Keratinocyte (primary cell): ENCODE measurements at regions not wholly inside any gene's neighbourhood (a gene's known extent, or its start where the extent isn't known, plus 50 kb on each side); places are given as distances from the start of the nearest gene placed in this dataset.

Source experiments
- DNase-seq: peaks from one replicate; pipeline ENCODE4 v3.0.0-alpha.2; 2011; ENCODE audit warnings: low read depth, missing footprints, low spot score
- FAIRE-seq: peaks from 2 replicates; lab custom pipeline; 2011; peaks lifted over from hg19 to GRCh38; lab: Jason Lieb, UNC
- H2AFZ ChIP-seq: 2 replicates; pipeline ENCODE4 v1.6.0; 2012; ENCODE audit warnings: low read length, control low read depth, inconsistent platforms; ENCODE audit not compliant: control insufficient read depth
- H3K27ac ChIP-seq: 2 replicates; pipeline ENCODE4 v1.5.1; 2011; ENCODE audit warnings: low read length; ENCODE audit not compliant: control insufficient read depth, insufficient read depth
- H3K27me3 ChIP-seq: 3 replicates; pipeline ENCODE4 v1.6.0; 2011; ENCODE audit warnings: low read length; ENCODE audit not compliant: control insufficient read depth, insufficient read depth; ENCODE audit errors: extremely low read depth
- H3K36me3 ChIP-seq, 2 experiments: 2 replicates in 1 of 2; 3 replicates in 1 of 2; pipeline ENCODE4 v1.5.1; 2011; ENCODE audit warnings: low read length in 2 of 2, mild to moderate bottlenecking in 1 of 2; ENCODE audit not compliant: control insufficient read depth in 2 of 2, insufficient read depth in 2 of 2; ENCODE audit errors: extremely low read depth in 1 of 2
- H3K4me1 ChIP-seq: 3 replicates; pipeline ENCODE4 v1.5.1; 2011; ENCODE audit warnings: low read length; ENCODE audit not compliant: control insufficient read depth, insufficient read depth; ENCODE audit errors: extremely low read depth
- H3K4me2 ChIP-seq: 3 replicates; pipeline ENCODE4 v1.6.0; 2011; ENCODE audit warnings: low read depth, low read length; ENCODE audit not compliant: control insufficient read depth, insufficient read depth; ENCODE audit errors: extremely low read depth
- H3K4me3 ChIP-seq, 3 experiments: fragments of 200-600 bp in 1 of 3; sonication (generic) in 1 of 3; 2 replicates in 2 of 3; 3 replicates in 1 of 3; pipeline ENCODE4 v1.5.1; 2011 to 2016; ENCODE audit warnings: low read length in 3 of 3, mild to moderate bottlenecking in 3 of 3, control low read depth in 2 of 3, inconsistent platforms in 1 of 3, low read depth in 1 of 3, mixed read lengths in 1 of 3, mixed run types in 1 of 3, moderate library complexity in 1 of 3; ENCODE audit not compliant: control insufficient read depth in 2 of 3, insufficient read depth in 2 of 3; ENCODE audit errors: extremely low read depth in 1 of 3
- H3K79me2 ChIP-seq: 2 replicates; pipeline ENCODE4 v1.6.0; 2012; ENCODE audit warnings: low read length; ENCODE audit not compliant: control insufficient read depth, insufficient read depth
- H3K9ac ChIP-seq: 3 replicates; pipeline ENCODE4 v1.6.0; 2011; ENCODE audit warnings: low read length; ENCODE audit not compliant: control insufficient read depth, insufficient read depth; ENCODE audit errors: extremely low read depth
- H3K9me1 ChIP-seq: 3 replicates; pipeline ENCODE4 v1.6.0; 2011; ENCODE audit warnings: low read length; ENCODE audit not compliant: control insufficient read depth, insufficient read depth; ENCODE audit errors: extremely low read depth
- H3K9me3 ChIP-seq: 2 replicates; pipeline ENCODE4 v1.5.1; 2012; ENCODE audit warnings: low read depth, low read length; ENCODE audit not compliant: control insufficient read depth
- H4K20me1 ChIP-seq: 3 replicates; pipeline ENCODE4 v1.6.0; 2011; ENCODE audit warnings: low read length; ENCODE audit not compliant: control insufficient read depth, insufficient read depth; ENCODE audit errors: extremely low read depth
- EZH2 ChIP-seq: IDR thresholded peaks from one replicate; pipeline ENCODE4 v1.6.1; 2012; ENCODE audit warnings: inconsistent platforms, mild to moderate bottlenecking, low read length, moderate library complexity
- dilution Hi-C: fragments of 300-500 bp; cut with MboI; formaldehyde crosslinking; loops from one replicate; pipeline ENCODE4 v1.7.0; 2020; ENCODE audit warnings: low sequenced_read_pairs; ENCODE audit not compliant: extremely low pct_ligation_motif_present
- TF ChIP-seq, protein P1 (sequence below), 3 experiments: IDR thresholded peaks in 1 of 3; conservative IDR thresholded peaks in 1 of 3; optimal IDR thresholded peaks in 1 of 3; 2 replicates in 2 of 3; 3 replicates in 1 of 3; pipeline versions ENCODE3 to v1.5.1; 2011; ENCODE audit warnings: low read length in 3 of 3, mild to moderate bottlenecking in 3 of 3, moderate library complexity in 2 of 3, control low read depth in 1 of 3, inconsistent platforms in 1 of 3; ENCODE audit not compliant: insufficient read depth in 2 of 3; ENCODE audit errors: extremely low read depth in 1 of 3

DNA sequence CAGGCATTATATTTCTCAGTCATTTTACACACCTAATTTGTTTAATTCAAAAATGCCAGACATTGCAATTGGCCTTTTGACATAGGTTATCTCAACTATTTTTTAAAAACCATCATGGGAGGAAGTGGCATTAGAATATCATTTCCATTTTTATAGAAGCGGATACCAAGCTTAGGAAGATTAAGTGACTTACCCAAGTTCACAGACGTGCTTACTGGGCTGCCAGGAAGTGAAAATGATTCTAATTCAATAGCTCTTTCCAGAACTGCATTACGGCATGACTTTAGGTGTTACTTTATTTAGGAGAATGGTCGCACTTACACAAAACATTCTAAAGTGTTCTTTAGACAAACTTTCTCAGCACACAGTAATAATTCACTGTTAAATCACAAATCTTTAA, 231.9 kb downstream of the KLF12 start:
- Histone ChIP-seq H3K9ac (no peak overlapping the region), H3K4me1 (no peaks in the 10 kb centered on the region), H3K9me3 (no peaks in the 10 kb centered on the region), H3K9me1 (no peaks in the 10 kb centered on the region), H3K27me3 (no peaks in the 10 kb centered on the region), H4K20me1 (no peaks in the 10 kb centered on the region), H3K4me3 (no peak overlapping the region), H2AFZ (no peak overlapping the region), H3K4me2 (no peak overlapping the region), H3K36me3 (no peaks in the 10 kb centered on the region), H3K79me2 (no peaks in the 10 kb centered on the region), H3K27ac (no peak overlapping the region)
- DNase-seq (no peak), FAIRE-seq (peak; percentile 20)
- TF ChIP-seq, protein P1, sequence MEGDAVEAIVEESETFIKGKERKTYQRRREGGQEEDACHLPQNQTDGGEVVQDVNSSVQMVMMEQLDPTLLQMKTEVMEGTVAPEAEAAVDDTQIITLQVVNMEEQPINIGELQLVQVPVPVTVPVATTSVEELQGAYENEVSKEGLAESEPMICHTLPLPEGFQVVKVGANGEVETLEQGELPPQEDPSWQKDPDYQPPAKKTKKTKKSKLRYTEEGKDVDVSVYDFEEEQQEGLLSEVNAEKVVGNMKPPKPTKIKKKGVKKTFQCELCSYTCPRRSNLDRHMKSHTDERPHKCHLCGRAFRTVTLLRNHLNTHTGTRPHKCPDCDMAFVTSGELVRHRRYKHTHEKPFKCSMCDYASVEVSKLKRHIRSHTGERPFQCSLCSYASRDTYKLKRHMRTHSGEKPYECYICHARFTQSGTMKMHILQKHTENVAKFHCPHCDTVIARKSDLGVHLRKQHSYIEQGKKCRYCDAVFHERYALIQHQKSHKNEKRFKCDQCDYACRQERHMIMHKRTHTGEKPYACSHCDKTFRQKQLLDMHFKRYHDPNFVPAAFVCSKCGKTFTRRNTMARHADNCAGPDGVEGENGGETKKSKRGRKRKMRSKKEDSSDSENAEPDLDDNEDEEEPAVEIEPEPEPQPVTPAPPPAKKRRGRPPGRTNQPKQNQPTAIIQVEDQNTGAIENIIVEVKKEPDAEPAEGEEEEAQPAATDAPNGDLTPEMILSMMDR (optimal IDR thresholded peaks at IDR 0.05 in 1 of 3, IDR thresholded peaks at IDR 0.05 in 1 of 3, conservative IDR thresholded peaks at IDR 0.05 in 1 of 3; ENCODE audit: extremely low read depth in 1 of 3, insufficient read depth in 2 of 3, low read length in 3 of 3), result no peak
- TF ChIP-seq EZH2, result no peak
- dilution Hi-C loops, result no loop called here

DNA sequence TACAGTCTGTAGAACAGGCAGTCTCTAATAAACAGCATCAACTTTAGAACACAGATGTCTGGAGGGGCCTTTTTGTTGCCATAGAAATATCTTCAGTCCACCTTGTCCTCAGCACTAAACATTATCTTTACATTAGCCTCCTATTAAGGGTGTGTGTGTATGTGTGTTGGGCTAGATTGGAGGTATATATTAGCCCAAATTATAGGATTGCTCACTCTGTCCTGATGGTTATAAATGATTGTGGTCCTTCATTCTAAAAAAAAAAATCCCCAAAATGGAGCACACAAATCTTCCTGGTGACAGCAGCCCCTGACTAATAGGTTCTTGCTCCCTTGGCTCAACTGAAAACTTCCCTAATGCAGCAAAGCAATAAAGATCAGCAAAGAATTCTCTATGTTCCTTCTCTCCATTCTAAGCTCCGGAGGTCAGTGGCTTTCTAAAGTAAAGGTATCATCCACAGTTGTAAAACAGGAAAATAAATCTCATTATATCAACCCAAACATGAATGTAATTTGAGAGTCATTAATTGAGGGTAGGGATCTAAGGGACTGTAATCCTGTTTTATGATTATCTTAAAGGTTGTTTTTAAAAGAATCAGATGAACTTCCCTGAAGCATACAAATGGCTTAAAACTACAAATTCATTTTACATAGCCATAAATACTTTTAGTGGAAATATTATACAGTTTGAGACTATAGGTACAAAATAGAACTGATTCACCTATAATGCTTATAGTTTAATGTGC, 232.7 kb downstream of the KLF12 start:
- dilution Hi-C loops, result no loop called here
- no peak for DNase-seq
- no peak for FAIRE-seq
- no peaks in the 10 kb centered on the region for H3K9me3 ChIP-seq
- TF ChIP-seq, protein P1 (optimal IDR thresholded peaks at IDR 0.05 in 1 of 3, IDR thresholded peaks at IDR 0.05 in 1 of 3, conservative IDR thresholded peaks at IDR 0.05 in 1 of 3; ENCODE audit: extremely low read depth in 1 of 3, insufficient read depth in 2 of 3, low read length in 3 of 3), result no peak
- no peak for TF ChIP-seq EZH2
- H3K4me1 ChIP-seq, result no peaks in the 10 kb centered on the region
- no peaks in the 10 kb centered on the region for H3K79me2 ChIP-seq
- no peaks in the 10 kb centered on the region for H3K9me1 ChIP-seq
- H3K9ac ChIP-seq, result no peak overlapping the region
- H3K4me3 ChIP-seq, result no peak overlapping the region
- H4K20me1 ChIP-seq, result no peaks in the 10 kb centered on the region
- no peak overlapping the region for H3K27ac ChIP-seq
- no peak overlapping the region for H3K4me2 ChIP-seq
- no peaks in the 10 kb centered on the region for H3K27me3 ChIP-seq
- no peak overlapping the region for H2AFZ ChIP-seq
- no peaks in the 10 kb centered on the region for H3K36me3 ChIP-seq
